ENCODE measurements at regions not wholly inside any gene's neighbourhood (a gene's known extent, or its start where the extent isn't known, plus 50 kb on each side); places are given as distances from the start of the nearest gene placed in this dataset.

DNA sequence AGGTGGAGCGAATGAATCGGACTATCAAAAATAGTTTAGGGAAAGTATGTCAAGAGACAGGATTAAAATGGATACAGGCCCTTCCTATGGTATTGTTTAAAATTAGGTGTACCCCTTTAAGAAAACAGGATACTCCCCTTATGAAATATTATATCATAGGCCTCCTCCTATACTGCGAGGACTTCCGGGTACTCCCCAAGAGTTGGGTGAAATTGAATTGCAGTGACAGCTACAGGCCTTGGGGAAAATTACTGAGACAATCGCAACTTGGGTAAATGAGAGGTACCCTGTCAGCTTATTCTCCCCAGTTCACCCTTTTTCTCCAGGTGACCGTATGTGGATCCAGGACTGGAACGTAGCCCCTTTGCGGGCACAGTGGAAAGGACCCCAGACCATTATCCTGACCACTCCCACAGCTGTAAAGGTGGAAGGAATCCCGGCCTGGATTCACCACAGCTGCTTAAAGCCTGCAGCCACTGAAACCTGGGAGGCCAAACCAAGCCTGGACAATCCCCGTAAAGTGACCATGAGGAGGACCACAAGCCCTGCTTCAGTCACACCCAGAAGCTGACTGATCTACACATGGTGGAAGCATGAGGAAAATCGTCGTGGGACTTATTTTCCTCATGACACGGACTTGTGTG, 1138.1 kb downstream of the ARAP2 start:
- H3K4me3 ChIP-seq (ENCODE audit: low read length), result no peak overlapping the region
- TF ChIP-seq, protein P1, sequence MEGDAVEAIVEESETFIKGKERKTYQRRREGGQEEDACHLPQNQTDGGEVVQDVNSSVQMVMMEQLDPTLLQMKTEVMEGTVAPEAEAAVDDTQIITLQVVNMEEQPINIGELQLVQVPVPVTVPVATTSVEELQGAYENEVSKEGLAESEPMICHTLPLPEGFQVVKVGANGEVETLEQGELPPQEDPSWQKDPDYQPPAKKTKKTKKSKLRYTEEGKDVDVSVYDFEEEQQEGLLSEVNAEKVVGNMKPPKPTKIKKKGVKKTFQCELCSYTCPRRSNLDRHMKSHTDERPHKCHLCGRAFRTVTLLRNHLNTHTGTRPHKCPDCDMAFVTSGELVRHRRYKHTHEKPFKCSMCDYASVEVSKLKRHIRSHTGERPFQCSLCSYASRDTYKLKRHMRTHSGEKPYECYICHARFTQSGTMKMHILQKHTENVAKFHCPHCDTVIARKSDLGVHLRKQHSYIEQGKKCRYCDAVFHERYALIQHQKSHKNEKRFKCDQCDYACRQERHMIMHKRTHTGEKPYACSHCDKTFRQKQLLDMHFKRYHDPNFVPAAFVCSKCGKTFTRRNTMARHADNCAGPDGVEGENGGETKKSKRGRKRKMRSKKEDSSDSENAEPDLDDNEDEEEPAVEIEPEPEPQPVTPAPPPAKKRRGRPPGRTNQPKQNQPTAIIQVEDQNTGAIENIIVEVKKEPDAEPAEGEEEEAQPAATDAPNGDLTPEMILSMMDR (conservative IDR thresholded peaks at IDR 0.05; ENCODE audit: low read depth, low read length), result no peak
- no peak for DNase-seq (ENCODE audit: low read depth)

DNA sequence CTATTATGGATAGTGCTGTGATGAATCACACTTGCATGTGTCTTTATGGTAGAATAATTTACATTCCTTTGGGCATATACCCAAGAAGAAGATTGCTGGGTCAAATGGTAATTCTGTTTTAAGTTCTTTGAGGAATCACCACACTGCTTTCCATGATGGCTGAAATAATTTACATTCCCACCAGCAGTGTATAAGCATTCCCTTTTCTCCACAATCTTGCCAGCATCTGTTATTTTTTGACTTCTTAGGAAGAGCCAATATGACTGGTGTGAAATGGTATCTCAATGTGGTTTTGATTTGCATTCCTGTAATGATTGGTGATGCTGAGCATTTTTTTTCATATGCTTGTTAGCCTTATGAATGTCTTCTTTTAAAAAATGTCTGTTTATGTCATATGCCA, 1120.2 kb downstream of the ARAP2 start:
- DNase-seq (ENCODE audit: low read depth), result no peak
- H3K4me3 ChIP-seq (ENCODE audit: low read length), result no peak overlapping the region
- TF ChIP-seq, protein P1 (conservative IDR thresholded peaks at IDR 0.05; ENCODE audit: low read depth, low read length), result no peak

DNA sequence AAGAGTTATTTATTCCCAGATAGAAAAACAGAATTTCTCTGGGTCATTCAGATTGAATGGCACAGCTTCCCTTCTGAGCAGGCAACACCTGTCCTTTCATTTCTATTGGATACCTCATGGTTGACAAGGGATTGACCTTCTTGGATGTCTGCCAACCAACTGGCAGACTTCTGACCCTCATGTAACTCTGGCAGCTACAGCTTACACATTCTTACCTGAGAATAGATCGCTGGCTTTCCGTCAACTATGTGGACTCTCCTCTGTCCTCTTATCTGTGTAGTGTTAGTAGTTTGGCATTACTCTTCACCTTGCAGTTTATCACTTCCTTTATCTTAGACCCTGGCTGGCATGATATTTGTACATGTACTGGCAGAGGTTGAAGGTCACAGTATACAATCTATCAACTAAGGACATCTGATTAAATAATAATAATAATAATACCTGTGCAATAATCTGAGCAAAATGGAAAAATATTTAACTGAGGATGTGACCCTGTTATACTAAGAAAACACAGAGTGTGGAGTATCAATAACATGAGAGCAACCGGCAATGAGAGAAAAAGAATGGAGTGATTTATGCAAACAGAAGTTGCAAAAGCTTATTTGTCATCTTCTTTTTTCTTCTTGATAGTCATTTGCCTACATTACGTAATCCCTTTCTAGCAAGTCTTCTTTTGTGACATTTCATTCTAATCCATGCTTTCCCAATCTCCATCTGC, 1118.2 kb downstream of the ARAP2 start:
- H3K4me3 ChIP-seq (ENCODE audit: low read length), result no peak overlapping the region
- TF ChIP-seq, protein P1 (conservative IDR thresholded peaks at IDR 0.05; ENCODE audit: low read depth, low read length), result no peak
- DNase-seq (ENCODE audit: low read depth), result no peak

DNA sequence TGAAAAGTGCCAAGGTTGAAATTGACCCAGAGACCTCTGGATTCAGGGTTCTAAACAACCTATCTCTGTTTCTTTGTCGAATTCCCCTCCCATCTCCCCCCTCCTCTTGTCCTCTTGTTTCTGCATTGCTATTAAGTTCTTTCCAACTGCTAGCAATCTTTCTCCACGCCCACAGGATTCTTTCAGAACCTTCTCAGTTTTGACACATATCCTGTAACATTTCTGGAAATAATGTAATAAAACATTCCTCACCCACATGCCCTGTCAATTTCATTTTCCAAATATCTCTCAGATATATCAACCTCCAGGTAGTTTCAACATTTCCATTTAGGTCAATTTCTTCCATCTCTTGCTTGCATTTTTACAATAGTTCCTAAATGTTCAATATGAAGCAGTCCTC, 1105.9 kb downstream of the ARAP2 start:
- H3K4me3 ChIP-seq (ENCODE audit: low read length), result no peak overlapping the region
- DNase-seq (ENCODE audit: low read depth), result no peak
- TF ChIP-seq, protein P1 (conservative IDR thresholded peaks at IDR 0.05; ENCODE audit: low read depth, low read length), result no peak

DNA sequence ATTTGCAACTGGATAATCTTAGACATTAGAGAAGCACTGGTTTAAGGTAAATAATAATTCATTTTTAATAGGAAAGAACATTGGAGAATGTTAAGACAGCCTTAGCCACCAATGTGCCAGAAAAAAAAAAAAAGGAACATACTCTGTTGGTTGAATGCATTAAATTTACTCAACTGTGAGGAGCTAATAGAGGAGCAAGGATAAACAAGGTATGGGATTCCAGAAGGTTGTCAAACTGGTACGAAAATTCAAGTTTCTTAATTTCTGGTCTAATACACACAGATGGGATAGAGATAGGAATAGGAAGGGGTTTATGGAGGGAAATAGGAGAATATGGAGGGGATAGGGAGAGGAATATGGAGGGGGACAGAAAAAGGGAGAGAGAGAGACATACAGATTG, 1096.6 kb downstream of the ARAP2 start:
- TF ChIP-seq, protein P1 (conservative IDR thresholded peaks at IDR 0.05; ENCODE audit: low read depth, low read length), result no peak
- no peak overlapping the region for H3K4me3 ChIP-seq (ENCODE audit: low read length)
- no peak for DNase-seq (ENCODE audit: low read depth)

DNA sequence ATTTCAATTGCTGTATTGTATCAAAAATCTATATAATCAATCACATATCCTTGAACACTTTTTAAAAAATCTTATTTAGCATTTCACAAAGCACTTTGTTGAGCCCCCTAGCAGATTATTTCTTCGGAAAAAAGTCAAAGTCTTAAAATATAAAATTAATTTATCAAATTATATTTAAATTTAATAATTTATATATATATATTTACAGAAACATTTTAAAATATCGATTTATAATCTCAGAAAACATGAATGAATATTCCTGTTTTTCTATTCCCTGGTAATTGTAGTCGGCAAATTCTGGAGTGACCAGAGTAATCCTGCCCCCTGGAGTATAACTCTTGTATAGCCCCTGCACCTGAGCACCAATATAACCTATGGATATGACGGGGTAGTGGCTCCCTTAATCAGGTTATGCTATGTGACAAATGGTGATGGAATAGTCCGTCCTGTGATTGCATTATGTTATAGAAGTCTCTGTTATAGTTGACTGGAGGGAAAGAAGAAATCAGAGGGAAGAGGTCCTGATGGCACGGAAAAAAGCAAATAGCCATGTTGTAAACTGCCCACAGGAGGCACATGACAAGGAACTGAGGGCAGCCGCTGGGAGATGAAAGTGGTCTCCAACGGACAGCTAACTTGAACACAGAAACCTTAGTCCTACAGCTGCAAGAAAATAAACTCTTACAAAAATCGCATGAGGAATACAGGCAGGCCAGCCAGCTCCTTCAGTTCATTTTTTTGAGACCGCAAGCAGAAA, 1092.3 kb downstream of the ARAP2 start:
- TF ChIP-seq, protein P1 (conservative IDR thresholded peaks at IDR 0.05; ENCODE audit: low read depth, low read length), result peak; percentile 32
- no peak overlapping the region for H3K4me3 ChIP-seq (ENCODE audit: low read length)
- no peak for DNase-seq (ENCODE audit: low read depth)

Data from retinal pigment epithelial cell (primary cell).